ENCODE measurements at regions not wholly inside any gene's neighbourhood (a gene's known extent, or its start where the extent isn't known, plus 50 kb on each side); places are given as distances from the start of the nearest gene placed in this dataset.
"Not testable (repeated sequence)": the region's sequence is repeated elsewhere in the genome, so short reads cannot be mapped to it uniquely, and the experiment has no call there.

DNA sequence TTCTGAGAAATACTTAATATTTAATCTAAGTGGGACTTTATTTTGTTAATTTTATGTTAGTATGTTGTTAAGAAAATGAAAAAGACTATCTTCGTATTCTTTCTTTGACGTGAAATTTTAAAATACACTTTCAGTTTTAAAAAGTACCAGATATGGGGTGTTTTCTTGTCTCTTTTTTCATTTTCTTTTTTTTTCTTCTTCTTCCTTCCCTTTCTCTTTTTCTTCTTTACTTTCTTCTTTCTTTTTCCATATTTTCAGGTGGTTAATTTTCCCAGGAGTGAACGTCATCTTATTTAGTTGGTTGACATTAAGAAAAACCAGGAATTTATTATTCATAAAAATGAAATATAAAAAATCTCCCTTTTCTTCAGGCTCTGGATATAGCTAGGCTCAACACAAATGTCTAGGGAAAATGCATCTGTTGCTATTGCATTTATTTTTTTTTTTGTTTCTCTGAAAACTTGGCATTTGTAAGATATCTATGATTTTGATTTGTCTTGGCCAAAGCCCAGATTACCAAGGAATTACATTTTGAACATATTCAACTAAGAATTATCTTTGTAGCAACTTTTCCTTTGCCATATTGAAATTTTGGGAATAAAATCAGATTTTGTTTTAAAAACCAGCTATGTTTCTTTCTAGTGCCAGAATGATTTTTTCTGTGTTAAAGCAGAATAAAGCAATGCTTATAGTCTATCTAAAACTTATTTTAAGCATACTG, 241.3 kb upstream of the FOXP2 start:
- DNase-seq = no peak

DNA sequence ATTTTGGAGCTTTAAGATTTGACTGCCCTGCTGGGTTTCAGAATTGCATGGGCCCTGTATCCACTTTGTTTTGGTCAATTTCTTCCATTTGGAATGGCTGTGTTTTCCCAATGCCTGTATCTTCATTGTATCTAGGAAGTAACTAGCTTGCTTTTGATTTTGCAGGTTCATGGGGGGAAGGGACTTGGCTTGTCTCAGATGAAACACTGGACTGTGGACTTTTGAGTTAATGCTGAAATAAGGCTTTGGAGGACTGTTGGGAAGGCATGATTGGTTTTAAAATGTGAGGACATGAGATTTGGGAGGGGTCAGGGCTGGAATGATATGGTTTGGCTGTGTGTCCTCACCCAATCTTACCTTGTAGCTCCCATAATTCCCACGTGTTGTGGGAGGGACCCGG, 245.2 kb upstream of the FOXP2 start:
- not testable (repeated sequence) for DNase-seq

DNA sequence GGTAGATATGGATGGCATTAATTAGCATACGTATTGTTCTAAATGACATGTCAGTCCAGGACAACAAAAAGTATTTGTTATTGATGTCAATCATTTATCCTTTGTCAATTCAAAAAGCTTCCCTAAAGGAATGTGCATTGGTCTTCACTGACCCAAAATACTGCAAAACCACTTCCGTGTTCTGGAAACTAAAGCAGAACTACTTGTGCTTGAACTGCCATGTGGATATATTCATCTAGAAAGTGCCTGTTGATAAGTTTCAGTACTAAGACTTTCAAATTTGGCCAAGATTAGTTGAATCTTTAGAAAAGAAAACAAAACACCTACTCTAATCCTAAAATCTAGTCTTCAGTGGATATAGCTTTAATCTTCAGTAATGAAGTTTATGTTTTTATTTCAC, 242.1 kb upstream of the PPP1R3A start:
- DNase-seq = no peak

- DNase-seq = no peak
Observed at GRCh38 chr7:114158854-114159253, 240.0 kb upstream of the PPP1R3A start.

DNA sequence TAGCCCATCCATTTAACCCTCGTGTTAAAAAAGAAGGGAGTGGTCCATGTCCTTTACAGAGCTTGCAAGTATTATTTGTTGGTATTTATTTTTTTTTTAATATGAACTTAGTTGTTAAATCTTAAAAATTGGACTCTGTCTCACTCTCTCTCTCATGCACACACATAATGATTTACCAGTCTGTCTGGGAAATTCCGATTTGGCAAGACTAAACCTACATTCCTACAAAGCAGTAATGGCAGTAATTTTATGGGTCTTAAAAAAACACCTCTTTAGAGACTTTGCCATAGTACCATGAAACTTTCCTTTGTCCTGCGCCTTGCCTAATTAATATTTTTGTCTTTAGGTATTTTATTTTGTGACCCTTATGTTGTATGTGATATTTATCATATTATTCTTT, 239.5 kb upstream of the PPP1R3A start:
- no peak for DNase-seq

DNA sequence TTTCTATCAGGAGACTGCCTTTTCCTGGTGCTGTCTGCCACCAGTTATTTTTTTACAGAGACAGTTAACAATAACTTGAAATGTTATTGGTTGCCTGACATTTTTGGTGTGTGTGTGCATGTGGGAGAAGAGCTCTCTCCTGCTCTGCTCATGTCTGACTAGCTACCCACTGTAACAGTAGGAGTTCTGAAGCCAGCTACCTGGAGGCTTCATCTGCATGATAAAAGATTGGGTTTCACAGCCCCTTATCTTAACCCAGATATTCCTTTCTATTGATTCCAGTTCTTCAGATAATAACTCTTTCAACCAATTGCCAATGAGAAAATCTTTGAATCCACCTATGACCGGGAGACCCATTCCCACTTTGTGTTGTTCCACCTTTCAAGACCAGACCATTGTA, 237.4 kb upstream of the PPP1R3A start:
- DNase-seq = no peak

DNA sequence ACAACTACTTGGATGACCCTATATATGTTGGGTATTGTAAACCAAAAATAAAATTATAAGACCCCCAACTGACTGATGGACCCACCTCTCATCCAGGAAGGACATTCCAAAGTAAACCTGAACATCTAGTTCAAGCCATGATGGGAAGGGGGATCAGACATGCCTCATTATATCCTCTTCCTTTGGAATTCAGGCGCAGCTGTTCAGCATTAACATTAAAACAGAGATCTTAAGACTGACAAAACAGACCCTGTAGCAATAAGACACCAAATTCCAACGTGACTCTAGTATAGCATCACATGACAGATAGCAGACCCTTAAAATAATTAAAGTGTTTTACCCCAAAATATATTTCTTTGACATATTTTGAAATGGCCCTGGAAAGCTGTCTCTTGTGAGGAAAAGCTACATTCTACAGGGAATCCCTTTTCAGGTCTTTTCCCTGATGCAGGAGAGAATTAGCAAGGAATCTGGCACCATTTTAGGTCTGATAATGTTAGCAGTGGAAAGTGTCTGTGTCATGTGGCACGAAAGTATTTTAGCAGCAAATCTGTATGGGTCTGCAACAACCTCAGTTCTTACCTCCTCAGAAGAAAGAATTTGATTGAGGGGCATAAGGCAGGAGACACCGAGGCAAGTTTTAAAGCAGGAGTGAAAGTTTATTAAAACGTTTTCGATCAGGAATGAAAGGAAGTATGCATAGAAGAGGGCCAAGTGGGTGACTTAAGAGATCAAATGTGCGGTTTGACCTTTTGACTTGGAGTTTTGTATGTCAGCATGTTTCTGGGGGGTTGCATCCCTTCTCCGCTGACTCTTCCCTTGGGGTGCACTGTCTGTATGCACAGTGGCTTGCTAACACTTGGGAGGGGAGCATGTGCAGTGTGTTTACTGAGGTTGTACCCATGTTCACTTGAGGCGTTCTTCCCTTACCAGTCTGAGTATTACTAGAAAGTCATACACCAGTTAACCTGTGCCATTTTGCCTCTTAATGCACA, 236.6 kb upstream of the PPP1R3A start:
- no peak for DNase-seq

DNA sequence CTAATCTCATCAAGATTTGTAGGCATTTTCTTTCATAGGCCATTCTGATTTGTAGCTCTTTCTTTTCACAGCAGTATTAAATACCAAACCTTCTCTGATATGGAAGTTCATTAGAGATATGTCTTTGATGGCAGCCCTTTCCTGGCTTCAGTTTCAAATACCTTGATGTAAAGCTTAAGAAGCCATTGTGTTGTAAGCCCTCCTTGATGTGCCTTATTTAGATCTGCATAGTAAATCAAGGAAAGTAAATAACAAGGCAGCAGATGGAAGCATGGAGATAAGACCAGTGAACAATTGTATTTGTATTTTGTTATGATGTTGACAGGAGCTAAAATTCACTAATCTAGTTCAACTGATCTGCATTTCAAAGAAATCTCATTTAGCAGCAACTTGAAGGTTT, 234.9 kb upstream of the PPP1R3A start:
- DNase-seq = no peak

DNA sequence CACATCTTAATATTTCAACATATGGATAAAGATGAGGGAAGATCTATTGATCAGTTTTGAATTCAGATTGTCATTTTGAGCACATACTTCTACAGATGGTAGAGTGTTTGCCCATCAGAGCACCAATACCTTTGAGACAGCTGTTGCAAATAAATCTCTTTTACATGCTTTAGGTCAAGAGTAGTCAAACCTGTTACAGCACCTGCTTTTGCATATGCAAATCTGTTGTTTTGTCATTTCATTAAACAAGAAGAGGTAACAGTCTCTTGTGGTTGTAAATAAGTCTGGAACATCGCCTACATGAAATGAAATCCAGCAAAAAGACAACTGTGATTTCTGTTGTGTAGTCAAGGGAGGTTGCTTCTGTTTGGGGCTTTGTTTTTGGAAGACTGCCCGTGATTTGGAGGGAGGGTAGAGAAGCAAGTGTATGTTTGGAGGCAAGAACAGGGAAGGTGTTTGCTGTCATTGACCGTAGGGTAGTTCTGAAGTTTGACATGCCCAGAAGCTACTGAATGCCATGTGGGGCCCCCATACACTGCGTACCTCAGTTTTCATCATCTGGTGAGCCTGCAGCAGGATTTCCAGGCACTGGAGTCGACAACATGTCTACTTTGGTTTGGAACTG, 233.6 kb upstream of the PPP1R3A start:
- DNase-seq = no peak

- DNase-seq = no peak
Observed at GRCh38 chr7:114151777-114152176, 233.0 kb upstream of the PPP1R3A start.

GRCh38 chr7:114150689-114151088, 231.9 kb upstream of the PPP1R3A start:
- no peak for DNase-seq

GRCh38 chr7:114148779-114149178, 230.0 kb upstream of the PPP1R3A start:
- DNase-seq = no peak

DNA sequence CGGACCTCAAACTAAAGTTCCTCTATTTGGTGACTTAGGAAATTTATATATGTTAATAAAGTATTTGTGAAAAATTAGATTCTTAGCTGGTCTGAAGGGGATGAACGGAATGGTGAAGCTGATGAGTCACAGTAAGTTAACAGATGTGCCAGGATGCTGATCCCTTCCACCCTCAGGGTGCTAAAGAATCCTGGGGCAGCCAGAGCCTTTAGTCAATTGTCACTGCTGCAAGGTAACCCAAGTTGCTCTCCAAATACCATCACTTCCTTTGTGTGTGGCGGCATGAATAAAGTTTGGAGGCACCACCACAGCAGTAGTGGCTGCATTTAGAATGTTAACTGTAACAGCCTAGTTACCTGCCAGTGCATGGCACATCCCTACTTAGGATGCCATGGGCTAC, 222.6 kb upstream of the PPP1R3A start:
- DNase-seq = no peak

DNA sequence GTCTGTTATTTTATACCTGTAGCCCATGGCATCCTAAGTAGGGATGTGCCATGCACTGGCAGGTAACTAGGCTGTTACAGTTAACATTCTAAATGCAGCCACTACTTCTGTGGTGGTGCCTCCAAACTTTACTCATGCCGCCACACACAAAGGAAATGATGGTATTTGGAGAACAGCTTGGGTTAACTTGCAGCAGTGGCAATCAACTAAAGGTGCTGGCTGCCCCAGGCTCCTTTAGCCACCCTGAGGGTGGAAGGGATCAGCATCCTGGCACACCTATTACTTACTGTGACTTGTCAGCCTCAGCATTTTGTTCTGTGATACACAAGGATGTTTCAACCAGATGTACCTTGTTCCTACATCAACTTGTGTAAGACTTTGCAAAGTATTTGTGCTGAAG, 221.8 kb upstream of the PPP1R3A start:
- DNase-seq = no peak

GRCh38 chr7:114139690-114140089, 220.9 kb upstream of the PPP1R3A start:
- not testable (repeated sequence) for DNase-seq

GRCh38 chr7:114138587-114138986, 219.8 kb upstream of the PPP1R3A start:
- DNase-seq = no peak

DNA sequence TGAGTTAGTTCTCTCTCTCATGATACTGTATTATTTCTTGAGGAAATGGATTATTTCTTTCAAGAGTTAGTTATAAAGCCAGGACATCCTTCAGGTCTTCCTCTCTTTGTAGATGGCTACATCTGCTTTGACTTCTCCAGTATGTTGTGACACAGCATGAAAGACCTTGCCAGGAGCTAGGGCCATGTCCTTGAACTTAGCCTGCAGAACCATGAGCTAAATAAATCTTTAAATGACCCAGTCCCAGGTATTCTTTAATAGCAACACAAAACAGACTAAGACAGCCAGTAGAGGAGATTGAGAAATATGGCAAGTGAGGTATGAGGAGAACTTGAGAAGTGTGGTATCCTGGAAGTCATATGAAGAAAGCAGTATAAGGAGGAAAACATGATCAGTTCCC, 214.9 kb upstream of the PPP1R3A start:
- DNase-seq = no peak

- DNase-seq = no peak
Observed at GRCh38 chr7:114130866-114131265, 212.1 kb upstream of the PPP1R3A start.

GRCh38 chr7:114128880-114129279, 210.1 kb upstream of the PPP1R3A start:
- DNase-seq = no peak

DNA sequence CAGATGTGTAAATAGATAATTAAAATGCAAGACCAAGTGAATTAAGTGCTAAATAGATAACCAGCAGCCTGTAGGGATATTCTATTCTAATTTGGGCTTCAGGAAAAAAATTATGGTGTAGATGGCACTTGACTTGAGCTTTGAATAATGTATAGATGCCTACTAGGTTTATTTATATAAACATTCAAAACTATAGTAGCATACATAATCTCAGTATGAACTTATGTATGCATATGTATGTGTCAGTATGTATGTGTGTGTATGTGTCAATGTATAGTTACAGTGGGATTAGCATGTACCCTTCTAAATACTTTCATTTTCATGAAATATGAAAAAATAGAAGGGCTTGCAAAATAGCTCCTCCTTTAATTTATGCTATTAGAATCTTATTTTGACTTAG, 207.3 kb upstream of the PPP1R3A start:
- DNase-seq = no peak

DNA sequence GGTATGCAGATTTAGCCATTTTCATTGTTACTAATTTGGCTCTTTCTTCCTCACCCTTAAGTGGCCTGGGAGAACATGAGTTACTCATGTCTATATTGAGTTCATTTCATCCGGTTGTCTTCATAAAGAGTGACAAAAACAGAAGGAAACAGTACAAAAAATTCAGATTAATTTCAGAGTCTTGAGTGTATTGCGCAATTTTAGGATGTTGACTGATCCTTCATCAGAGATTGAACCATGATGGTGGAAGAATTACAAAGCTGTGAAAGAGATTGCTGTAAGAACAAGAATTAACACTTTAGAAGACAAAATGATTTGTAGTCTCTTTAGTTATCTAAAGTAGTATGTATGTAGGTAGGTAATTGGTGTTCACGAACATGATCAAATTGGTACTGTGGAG, 194.0 kb upstream of the PPP1R3A start:
- no peak for DNase-seq

DNA sequence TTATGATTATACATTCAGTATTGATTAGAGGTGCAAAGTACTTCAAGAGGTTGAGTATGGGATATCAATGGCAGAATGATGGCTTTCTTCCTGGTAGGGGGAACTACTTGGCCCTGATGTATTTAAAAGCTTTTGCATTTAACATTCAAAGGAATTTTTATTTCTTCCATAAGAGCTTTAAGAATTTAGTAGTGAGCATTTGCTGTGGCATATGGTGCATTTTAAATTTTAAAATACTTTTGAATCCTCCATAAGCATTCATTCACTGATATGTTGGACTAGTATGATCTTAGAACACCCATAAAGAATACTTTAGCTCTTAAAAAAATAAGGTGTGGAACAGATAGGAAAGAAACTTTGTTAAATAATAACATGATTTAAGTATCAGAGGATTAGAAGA, 191.9 kb upstream of the PPP1R3A start:
- DNase-seq = no peak

GRCh38 chr7:114109721-114110120, 190.9 kb upstream of the PPP1R3A start:
- DNase-seq = no peak

DNA sequence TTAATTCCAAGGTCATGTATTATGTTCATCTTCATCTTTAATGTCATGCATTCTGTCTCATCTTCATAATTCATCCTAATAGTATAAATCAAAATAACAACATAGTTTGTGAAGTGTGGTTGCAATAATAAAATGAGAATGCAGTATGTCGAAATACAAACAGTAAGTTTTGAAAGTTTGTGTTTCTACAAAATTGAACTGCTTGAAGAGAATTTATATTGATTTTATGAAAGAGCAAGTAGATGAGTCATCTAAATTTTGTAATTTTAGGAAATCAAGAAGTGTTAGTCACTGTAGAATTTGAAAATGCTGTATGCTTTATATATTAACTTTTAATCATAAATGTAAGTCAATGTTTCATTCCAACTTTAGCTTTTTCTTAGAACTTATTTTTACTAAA, 190.5 kb upstream of the PPP1R3A start:
- DNase-seq = no peak

All from activated T-cell treated with anti-CD3 and anti-CD28 coated beads, Interleukin-2, amount 50 U/mL, for 1 hour (primary cell).